Activated T-cell treated with anti-CD3 and anti-CD28 coated beads, Interleukin-2, amount 50 U/mL, for 72 hours (primary cell): ENCODE measurements at regions not wholly inside any gene's neighbourhood (a gene's known extent, or its start where the extent isn't known, plus 50 kb on each side); places are given as distances from the start of the nearest gene placed in this dataset.
"Not testable (repeated sequence)": the region's sequence is repeated elsewhere in the genome, so short reads cannot be mapped to it uniquely, and the experiment has no call there.

ENCODE experiments used
- ATAC-seq, 2 donors: fragments of 150-1000 bp; cut with Tn5 transposase; replicated peaks in 1 of 2; 2 replicates each; pipeline ENCODE4 v1.10.0; 2021; ENCODE audit warnings: moderate library complexity in 2 of 2, mild to moderate bottlenecking in 1 of 2
- DNase-seq, 2 donors: peaks; one replicate each; pipeline ENCODE4 v3.0.0; 2021 to 2022; ENCODE audit warnings: mixed read lengths in 1 of 2
- H3K27ac Mint-ChIP-seq: one replicate; pipeline ENCODE4 v1.8.0; 2022; ENCODE audit warnings: mild to moderate bottlenecking, moderate library complexity, mixed read lengths
- H3K27me3 Mint-ChIP-seq: one replicate; pipeline ENCODE4 v1.8.0; 2022; ENCODE audit warnings: low read depth, mixed read lengths
- H3K36me3 Mint-ChIP-seq, 2 donors: one replicate each; pipeline ENCODE4 v1.8.0; 2022; ENCODE audit warnings: mixed read lengths in 2 of 2, mild to moderate bottlenecking in 1 of 2; ENCODE audit not compliant: insufficient read depth in 2 of 2
- H3K4me1 Mint-ChIP-seq: one replicate; pipeline ENCODE4 v1.8.0; 2022; ENCODE audit warnings: low read depth, mixed read lengths
- H3K4me3 Mint-ChIP-seq, 2 donors: one replicate each; pipeline ENCODE4 v1.8.0; 2022; ENCODE audit warnings: mild to moderate bottlenecking in 2 of 2, mixed read lengths in 2 of 2, moderate library complexity in 2 of 2
- H3K9me3 Mint-ChIP-seq, 2 donors: one replicate each; pipeline ENCODE4 v1.8.0; 2022; ENCODE audit warnings: mixed read lengths in 2 of 2

DNA sequence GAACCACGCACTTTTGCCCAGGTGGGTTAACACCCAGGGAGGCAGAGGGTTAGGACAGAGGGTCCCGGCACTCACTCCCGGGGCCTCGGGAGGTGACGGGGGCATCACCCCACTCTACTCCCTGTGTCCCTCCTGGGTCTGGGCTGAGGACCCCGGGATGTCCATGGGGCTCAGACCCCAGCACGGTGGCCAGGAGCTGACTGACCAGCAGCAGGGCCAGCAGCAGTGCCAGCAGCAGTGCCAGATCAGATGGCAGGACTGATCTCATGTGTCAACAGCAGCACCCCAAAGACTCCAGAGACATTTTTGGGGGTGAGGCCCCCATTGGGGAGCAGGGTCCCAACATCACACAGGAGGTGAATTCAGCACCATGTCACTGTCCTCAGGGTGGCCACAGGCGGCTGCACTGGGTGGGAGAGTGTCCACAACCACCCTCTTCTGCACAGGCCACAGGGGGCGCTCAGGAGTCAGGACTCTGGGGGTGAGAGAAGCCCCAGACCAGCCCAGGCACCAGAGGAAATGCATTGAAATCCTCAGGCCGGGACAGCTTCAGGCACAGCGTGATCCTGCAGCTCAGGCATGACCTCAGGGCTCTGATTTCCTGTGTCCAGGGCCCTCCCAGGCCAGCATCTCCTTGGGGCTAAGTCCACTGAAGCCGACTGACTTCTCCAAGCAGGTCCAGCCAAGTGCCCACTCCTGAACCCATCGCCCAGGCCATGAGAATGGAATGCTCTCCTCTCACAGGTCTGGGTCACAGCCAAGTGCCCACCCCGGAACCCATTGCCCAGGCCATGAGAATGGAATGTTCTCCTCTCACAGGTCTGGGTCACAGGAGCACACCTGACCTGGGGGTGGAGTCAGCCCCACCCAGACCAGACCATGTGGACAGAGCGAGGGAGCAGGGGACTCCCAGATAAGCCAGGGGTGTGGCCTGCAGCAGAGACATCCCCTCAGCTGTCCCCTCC lies 87.2 kb upstream of the SFSWAP start:
- not testable (repeated sequence) for DNase-seq, H3K27ac Mint-ChIP-seq, H3K4me1 Mint-ChIP-seq, H3K36me3 Mint-ChIP-seq, H3K9me3 Mint-ChIP-seq, H3K4me3 Mint-ChIP-seq, H3K27me3 Mint-ChIP-seq
- ATAC-seq = peak in 1 of 2 donors; percentile 4

DNA sequence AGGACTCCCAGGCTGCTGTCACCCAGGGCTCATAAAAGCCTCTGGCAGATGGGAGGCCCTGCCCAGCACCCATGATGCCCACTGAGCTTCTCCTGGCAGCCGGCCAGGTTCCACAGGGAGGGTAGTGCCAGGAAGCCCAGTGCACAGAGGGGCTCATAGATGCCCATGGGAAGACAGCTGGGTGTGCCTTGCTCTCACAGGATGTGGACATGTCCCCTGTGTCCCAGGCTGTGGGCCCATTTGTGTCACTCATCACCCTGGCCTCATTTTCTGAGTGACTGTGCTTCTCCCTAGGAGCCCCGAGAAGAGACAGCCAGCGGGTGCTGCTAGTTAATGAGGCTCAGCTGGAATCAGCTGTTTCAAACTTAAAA lies 86.5 kb upstream of the SFSWAP start:
- peaks cover 11% of the 10 kb centered on the region for H3K27me3 Mint-ChIP-seq
- peak overlapping the region; percentile 32 for H3K27ac Mint-ChIP-seq
- H3K4me1 Mint-ChIP-seq, DNase-seq, H3K9me3 Mint-ChIP-seq, H3K4me3 Mint-ChIP-seq, H3K36me3 Mint-ChIP-seq: not testable (repeated sequence)
- ATAC-seq = peak in 1 of 2 donors; percentile 36

DNA sequence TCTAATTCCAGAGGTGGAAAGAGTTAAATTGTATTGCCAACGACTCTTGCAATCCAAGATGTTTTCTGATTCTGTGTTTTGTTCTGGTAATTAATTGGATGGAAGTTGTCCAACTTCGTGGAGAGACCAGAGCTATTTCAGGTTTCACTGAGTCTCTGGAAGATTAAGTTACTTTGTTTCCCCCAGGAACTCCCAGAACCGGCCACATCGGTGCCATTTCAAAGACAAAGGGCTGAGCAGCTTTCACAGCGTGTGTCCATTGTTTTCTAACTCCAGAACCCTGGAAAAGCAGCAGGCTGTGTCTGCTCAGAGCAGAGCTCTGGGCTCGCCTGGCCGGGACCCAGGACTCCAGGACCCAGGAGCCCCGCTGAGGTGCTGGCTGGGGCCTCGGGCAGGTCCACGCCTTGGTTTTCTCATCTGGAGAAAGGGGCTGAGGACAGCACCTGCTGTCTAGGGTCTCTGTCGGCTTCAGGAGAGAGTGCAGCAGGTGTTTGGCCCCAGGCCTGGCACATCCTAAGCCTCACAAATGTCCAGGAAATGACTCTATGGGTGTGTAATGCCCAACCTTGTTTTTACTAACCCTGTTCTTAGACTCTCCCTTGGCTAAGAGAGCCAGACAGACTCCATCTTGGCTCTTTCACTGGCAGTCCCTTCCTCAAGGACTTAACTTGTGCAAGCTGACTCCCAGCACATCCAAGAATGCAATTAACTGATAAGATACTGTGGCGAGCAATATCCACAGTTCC lies 86.0 kb upstream of the SFSWAP start:
- not testable (repeated sequence) for H3K4me1 Mint-ChIP-seq, H3K36me3 Mint-ChIP-seq, H3K4me3 Mint-ChIP-seq, H3K9me3 Mint-ChIP-seq, ATAC-seq, DNase-seq
- Mint-ChIP-seq H3K27ac (peak overlapping the region; percentile 32), H3K27me3 (peaks cover 16% of the 10 kb centered on the region)

DNA sequence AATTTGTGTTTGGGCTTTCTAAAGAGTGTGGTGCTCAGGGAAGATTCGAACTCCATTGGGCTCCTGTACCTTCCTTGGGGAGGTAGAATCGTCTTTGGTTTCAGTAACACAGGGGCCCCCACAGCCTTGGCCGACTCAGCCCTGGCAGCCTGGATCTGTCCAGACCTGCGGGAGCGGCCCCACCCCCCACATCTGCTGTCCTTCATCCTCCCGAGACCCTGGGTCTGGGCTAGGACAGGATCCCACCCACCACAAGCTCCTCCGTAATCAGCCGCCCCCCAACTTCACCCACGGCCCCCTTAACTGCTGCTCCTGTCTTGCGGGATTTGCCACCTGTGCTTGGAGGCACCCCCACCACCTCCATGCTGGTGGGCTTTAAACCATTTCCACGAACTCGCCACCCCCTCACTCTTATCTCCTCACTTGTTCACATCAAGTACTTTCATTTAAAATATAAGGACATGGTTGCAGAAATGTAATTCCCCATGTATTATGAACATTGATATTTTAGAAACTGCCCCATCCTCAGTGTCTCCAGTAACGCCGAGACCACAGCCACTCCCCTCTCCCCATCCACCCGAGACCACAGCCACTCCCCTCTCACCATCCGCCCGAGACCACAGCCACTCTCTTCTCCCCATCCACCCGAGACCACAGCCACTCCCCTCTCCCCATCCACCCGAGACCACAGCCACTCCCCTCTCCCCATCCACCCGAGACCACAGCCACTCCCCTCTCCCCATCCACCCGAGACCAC lies 84.7 kb upstream of the SFSWAP start:
- DNase-seq, H3K27ac Mint-ChIP-seq, H3K9me3 Mint-ChIP-seq, H3K36me3 Mint-ChIP-seq, H3K4me1 Mint-ChIP-seq, H3K4me3 Mint-ChIP-seq, ATAC-seq: not testable (repeated sequence)
- H3K27me3 Mint-ChIP-seq = peaks cover 26% of the 10 kb centered on the region

DNA sequence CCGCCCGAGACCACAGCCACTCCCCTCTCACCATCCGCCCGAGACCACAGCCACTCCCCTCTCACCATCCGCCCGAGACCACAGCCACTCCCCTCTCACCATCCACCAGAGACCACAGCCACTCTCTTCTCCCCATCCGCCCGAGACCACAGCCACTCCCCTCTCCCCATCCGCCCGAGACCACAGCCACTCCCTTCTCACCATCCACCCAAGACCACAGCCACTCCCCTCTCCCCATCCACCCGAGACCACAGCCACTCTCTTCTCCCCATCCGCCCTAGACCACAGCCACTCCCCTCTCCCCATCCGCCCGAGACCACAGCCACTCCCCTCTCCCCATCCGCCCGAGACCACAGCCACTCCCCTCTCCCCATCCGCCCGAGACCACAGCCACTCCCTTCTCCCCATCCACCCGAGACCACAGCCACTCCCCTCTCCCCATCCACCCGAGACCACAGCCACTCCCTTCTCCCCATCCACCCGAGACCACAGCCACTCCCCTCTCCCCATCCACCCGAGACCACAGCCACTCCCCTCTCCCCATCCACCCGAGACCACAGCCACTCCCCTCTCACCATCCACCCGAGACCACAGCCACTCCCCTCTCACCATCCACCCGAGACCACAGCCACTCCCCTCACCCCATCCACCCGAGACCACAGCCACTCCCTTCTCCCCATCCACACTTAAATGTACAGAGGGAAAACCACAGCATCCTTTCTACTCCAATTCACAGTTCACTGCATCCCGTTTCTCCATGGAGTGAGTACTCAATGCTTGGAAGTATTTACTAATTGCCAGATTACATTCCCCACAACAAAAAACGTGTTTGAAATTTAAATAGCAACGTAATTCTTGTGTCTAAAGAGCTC lies 83.5 kb upstream of the SFSWAP start:
- peak; percentile 50 to 51 for DNase-seq
- Mint-ChIP-seq H3K27ac (peak overlapping the region; percentile 98), H3K27me3 (peaks cover 35% of the 10 kb centered on the region), H3K4me3 (peak overlapping the region in 1 of 2 donors; percentile 65)
- H3K9me3 Mint-ChIP-seq, H3K4me1 Mint-ChIP-seq, H3K36me3 Mint-ChIP-seq, ATAC-seq: not testable (repeated sequence)

DNA sequence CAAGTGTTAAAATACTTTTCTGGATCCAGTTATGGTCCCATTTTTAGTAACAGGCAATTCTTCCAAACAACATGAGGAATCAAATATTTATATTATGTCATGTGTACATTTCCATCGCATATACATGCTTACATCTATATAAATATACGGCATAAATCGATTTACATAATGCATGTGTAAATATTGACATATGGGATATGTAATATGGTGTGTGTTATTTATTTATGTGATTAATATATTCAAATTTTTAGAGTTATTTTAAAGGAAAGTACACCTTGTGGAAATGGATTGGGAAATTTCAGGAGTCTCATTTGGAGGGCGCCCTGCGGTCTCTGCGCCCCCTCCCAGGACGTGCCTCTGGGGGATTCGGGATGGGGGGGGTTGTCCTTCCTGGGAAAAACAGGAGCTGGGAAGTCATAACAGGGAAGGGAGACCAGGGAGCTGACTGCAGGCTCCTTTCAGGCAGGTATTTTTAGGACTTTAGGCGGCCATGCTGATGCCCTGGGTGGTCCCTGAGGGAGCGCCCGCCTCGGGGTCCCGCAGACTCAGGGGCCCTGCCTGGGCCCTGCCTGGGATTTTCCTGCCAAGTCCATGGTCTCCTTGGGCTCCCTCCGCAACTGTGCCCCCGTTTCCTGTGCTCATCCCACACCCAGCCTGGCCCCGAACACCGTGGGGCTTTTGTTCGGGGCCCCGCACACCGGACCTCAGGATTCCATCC lies 82.7 kb upstream of the SFSWAP start:
- Mint-ChIP-seq H3K36me3 (peaks cover 0 to 2% of the 10 kb centered on the region in 2 donors), H3K27me3 (peaks cover 40% of the 10 kb centered on the region), H3K9me3 (peaks cover 1 to 2% of the 10 kb centered on the region in 2 donors), H3K4me1 (peaks cover 5% of the 10 kb centered on the region), H3K27ac (peak overlapping the region; percentile 98), H3K4me3 (peak overlapping the region in 1 of 2 donors; percentile 65)
- ATAC-seq (no peak), DNase-seq (no peak)

DNA sequence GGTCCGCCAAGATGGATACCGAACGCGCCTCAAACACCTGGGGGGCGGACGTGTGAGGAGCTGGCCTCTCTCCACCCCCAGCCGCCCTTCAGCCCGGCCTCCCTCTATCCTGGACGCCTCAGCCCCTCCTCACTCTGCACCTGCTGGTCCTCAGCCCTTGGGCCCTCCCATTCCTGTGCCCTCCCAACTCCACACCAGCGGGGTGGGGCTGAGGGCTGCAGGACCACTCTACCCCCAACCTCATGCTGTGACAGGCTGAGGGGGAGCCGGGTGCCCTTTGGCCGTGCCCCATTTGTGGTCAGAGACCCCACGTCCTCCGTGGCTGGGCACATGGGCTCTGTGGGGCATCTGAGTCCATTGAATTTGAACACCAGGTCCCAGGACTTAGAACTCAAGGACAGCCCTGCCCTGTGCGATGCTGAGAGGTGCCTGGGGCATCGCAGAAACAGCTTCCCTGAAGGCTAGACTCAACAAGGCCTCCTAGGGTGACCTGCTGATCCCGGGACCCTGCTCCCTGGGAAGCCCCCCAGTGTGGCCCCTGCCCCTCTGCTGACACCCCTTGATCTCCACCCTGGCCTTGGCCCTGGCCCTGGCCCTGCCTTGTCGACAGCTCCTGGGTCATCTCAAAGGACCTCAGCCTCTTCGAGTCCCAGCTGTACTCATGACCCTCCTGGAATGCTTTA lies 82.0 kb upstream of the SFSWAP start:
- peak in 1 of 2 donors; percentile 32 for ATAC-seq
- Mint-ChIP-seq H3K36me3 (peaks cover 0 to 2% of the 10 kb centered on the region in 2 donors), H3K27ac (no peak overlapping the region), H3K4me1 (peaks cover 5% of the 10 kb centered on the region), H3K4me3 (no peak overlapping the region), H3K9me3 (peaks cover 1 to 2% of the 10 kb centered on the region in 2 donors), H3K27me3 (peaks cover 40% of the 10 kb centered on the region)
- no peak for DNase-seq

DNA sequence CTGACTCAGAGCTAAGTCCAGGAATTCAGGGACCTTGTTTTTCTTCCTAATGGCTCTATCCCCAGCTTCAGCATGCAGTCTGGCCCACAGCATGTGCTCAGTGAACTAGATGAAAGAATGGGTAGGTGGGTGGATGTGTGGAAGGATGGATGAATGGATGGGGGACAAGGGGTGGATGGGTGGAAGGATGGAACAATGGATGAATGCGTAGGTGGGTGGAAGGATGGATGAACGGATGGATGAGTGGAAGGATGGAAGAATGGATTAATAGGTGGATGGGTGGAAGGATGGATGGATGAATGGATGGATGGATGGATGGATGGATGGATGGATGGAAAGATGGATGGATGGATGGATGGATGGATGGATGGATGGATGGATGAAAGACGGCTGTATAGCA lies 79.7 kb upstream of the SFSWAP start:
- peaks cover 43% of the 10 kb centered on the region for H3K27me3 Mint-ChIP-seq
- peaks cover 1 to 2% of the 10 kb centered on the region in 2 donors for H3K9me3 Mint-ChIP-seq
- H3K36me3 Mint-ChIP-seq = peaks cover 0 to 2% of the 10 kb centered on the region in 2 donors
- H3K4me3 Mint-ChIP-seq = no peak overlapping the region
- no peak overlapping the region for H3K27ac Mint-ChIP-seq
- H3K4me1 Mint-ChIP-seq = peaks cover 5% of the 10 kb centered on the region
- DNase-seq (no peak), ATAC-seq (no peak)

DNA sequence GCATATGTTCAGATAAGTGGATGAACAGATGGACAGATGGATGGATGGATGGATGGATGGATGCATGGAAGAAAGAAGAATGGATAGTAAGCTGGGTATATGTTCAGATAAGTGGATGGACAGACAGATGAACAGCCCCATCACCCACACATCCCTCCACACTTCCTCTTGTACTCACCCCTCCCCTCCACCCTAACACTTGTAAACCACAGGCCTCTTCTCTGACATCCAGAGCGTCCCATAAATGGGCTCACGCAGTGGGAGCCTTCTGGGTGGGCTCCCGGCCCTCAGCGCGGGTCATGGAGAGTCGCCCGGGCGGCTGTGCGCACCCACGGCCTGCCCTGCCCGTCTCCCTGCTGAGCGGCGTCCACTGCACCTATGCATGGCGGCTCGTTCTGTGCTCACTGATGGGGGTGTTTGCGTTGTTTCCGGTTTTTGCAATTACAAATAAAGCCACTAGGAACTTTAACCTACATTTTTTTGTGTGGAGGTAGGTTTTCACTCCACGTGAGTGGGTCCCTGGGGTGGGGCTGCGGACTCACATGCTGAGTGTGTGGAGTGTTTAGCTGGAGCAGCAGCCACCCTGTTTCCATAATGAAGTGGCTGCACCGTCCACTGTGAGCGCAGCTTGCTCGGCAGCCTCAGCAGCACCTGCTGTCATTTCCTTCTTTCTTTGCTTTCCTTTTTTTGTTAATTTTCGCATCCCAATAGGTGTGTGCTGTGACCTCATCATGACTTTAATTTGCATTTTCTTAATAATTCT lies 78.8 kb upstream of the SFSWAP start:
- not testable (repeated sequence) for H3K36me3 Mint-ChIP-seq, ATAC-seq, H3K4me3 Mint-ChIP-seq, H3K9me3 Mint-ChIP-seq, DNase-seq, H3K4me1 Mint-ChIP-seq, H3K27ac Mint-ChIP-seq
- H3K27me3 Mint-ChIP-seq = peaks cover 43% of the 10 kb centered on the region

DNA sequence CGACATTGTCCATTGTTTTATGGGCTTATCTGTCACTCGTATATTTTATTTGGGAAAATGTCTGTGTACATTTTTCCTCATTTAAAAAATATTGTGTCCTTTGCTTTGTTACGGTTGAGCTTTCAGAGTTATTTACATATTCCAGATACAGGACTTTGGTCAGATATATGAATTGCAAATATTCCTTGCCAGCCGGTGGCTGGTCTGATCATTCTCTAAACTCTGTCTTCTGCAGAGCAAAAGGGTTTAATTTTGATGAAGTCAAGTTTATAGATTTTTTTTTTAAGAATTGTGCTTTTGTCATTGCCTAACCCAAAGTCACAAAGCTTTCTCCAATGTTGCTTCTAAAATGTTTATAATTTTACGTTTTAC lies 78.3 kb upstream of the SFSWAP start:
- H3K9me3 Mint-ChIP-seq, H3K27ac Mint-ChIP-seq, H3K36me3 Mint-ChIP-seq, H3K4me3 Mint-ChIP-seq, DNase-seq, ATAC-seq, H3K4me1 Mint-ChIP-seq: not testable (repeated sequence)
- peaks cover 43% of the 10 kb centered on the region for H3K27me3 Mint-ChIP-seq

DNA sequence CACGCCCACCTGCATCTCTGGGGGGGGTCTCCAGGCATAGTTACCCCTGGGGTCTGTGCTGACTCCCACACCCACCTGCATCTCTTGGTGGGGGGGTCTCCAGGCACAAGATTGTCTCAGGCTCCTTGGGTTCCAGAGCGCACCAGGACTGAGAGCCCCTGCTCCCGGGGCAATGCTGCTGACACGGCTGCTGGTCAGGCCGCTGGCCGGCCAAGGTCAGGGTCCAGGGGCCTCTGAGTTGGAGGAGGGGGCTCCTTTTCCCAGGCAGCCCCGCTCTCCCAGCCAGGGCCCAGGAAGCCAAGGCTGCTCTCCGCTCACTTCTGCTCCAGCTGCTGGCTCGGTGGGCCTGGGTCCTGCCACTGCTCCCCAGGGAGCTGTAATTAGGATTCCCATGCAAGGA lies 77.3 kb upstream of the SFSWAP start:
- not testable (repeated sequence) for H3K4me1 Mint-ChIP-seq, H3K36me3 Mint-ChIP-seq, H3K27ac Mint-ChIP-seq, DNase-seq, ATAC-seq, H3K9me3 Mint-ChIP-seq, H3K4me3 Mint-ChIP-seq
- H3K27me3 Mint-ChIP-seq = peaks cover 53% of the 10 kb centered on the region
